Mucosa of gallbladder (tissue), 1 donor: ENCODE measurements at regions not wholly inside any gene's neighbourhood (a gene's known extent, or its start where the extent isn't known, plus 50 kb on each side); places are given as distances from the start of the nearest gene placed in this dataset.
"Not testable (repeated sequence)": the region's sequence is repeated elsewhere in the genome, so short reads cannot be mapped to it uniquely, and the experiment has no call there.

Source experiments
- DNase-seq: peaks from one replicate; pipeline ENCODE4 v3.0.0-alpha.2; 2020; ENCODE audit warnings: low spot score
- donor health status: DM: no; HTN: no; CAD: no.

GRCh38 chr7:25444991-25445390, 216.7 kb upstream of the NPVF start:
- DNase-seq = no peak

GRCh38 chr7:25448301-25448700, 220.0 kb upstream of the NPVF start:
- DNase-seq = no peak

- DNase-seq = no peak
Measured at GRCh38 chr7:25454020-25454419, 225.7 kb upstream of the NPVF start.

GRCh38 chr7:25454562-25455041, 226.3 kb upstream of the NPVF start:
- DNase-seq = peak; percentile 48

GRCh38 chr7:25455683-25456251, 227.5 kb upstream of the NPVF start:
- no peak for DNase-seq

GRCh38 chr7:25456467-25457171, 228.3 kb upstream of the NPVF start:
- DNase-seq = peak; percentile 76

- no peak for DNase-seq
Measured at GRCh38 chr7:25459057-25459456, 230.8 kb upstream of the NPVF start.

GRCh38 chr7:25460433-25460832, 232.1 kb upstream of the NPVF start:
- peak; percentile 40 for DNase-seq

- no peak for DNase-seq
Measured at GRCh38 chr7:25469669-25470068, 241.4 kb upstream of the NPVF start.

- DNase-seq = no peak
Measured at GRCh38 chr7:25476863-25477499, 248.7 kb upstream of the NPVF start.

GRCh38 chr7:25478221-25478620, 249.9 kb upstream of the NPVF start:
- not testable (repeated sequence) for DNase-seq

- DNase-seq = no peak
Measured at GRCh38 chr7:25478925-25479324, 250.6 kb upstream of the NPVF start.

- DNase-seq = no peak
Measured at GRCh38 chr7:25481891-25482290, 253.6 kb upstream of the NPVF start.

GRCh38 chr7:25482631-25483030, 254.3 kb upstream of the NPVF start:
- DNase-seq = no peak

GRCh38 chr7:25485026-25485425, 256.7 kb upstream of the NPVF start:
- DNase-seq = no peak

GRCh38 chr7:25486656-25487055, 258.4 kb upstream of the NPVF start:
- DNase-seq = no peak

GRCh38 chr7:25493805-25494366, 265.6 kb upstream of the NPVF start:
- no peak for DNase-seq

- DNase-seq = no peak
Measured at GRCh38 chr7:25494896-25495295, 266.6 kb upstream of the NPVF start.

GRCh38 chr7:25495342-25496250, 267.3 kb upstream of the NPVF start:
- no peak for DNase-seq

GRCh38 chr7:25496476-25497368, 268.4 kb upstream of the NPVF start:
- DNase-seq = no peak
